ENCODE measurements at regions not wholly inside any gene's neighbourhood (a gene's known extent, or its start where the extent isn't known, plus 50 kb on each side); places are given as distances from the start of the nearest gene placed in this dataset.

DNA sequence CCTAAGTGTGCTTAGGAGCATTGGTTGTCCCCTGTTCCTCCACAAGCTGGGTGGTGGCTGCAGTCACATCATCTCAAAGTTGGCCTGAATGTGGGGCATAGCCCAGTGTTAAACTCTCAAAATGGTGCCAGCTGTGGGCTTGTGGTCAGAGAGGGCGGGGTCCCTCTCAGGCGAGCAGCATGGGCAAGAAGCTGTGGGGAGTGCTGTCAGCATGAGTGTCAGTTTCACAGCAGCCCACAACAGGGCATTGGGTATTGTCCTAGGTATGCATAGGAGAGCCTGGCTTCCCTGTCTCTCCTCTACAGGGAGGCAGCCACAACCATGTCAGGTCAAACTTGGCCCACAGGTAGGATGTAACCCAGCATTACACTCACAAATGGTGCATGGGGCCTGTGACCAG lies 285.6 kb upstream of the THSD7B start:
- Mint-ChIP-seq H3K4me1 (ENCODE audit: unreplicated experiment) (no peaks in the 10 kb centered on the region), H3K36me3 (no peaks in the 10 kb centered on the region), H3K27me3 (no peaks in the 10 kb centered on the region), H3K9me3 (no peaks in the 10 kb centered on the region), H3K4me3 (no peak overlapping the region), H3K27ac (no peak overlapping the region)
- TF ChIP-seq, protein P1, sequence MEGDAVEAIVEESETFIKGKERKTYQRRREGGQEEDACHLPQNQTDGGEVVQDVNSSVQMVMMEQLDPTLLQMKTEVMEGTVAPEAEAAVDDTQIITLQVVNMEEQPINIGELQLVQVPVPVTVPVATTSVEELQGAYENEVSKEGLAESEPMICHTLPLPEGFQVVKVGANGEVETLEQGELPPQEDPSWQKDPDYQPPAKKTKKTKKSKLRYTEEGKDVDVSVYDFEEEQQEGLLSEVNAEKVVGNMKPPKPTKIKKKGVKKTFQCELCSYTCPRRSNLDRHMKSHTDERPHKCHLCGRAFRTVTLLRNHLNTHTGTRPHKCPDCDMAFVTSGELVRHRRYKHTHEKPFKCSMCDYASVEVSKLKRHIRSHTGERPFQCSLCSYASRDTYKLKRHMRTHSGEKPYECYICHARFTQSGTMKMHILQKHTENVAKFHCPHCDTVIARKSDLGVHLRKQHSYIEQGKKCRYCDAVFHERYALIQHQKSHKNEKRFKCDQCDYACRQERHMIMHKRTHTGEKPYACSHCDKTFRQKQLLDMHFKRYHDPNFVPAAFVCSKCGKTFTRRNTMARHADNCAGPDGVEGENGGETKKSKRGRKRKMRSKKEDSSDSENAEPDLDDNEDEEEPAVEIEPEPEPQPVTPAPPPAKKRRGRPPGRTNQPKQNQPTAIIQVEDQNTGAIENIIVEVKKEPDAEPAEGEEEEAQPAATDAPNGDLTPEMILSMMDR (conservative IDR thresholded peaks at IDR 0.05) = no peak
- DNase-seq (ENCODE audit: extremely low spot score, unreplicated experiment) = no peak

DNA sequence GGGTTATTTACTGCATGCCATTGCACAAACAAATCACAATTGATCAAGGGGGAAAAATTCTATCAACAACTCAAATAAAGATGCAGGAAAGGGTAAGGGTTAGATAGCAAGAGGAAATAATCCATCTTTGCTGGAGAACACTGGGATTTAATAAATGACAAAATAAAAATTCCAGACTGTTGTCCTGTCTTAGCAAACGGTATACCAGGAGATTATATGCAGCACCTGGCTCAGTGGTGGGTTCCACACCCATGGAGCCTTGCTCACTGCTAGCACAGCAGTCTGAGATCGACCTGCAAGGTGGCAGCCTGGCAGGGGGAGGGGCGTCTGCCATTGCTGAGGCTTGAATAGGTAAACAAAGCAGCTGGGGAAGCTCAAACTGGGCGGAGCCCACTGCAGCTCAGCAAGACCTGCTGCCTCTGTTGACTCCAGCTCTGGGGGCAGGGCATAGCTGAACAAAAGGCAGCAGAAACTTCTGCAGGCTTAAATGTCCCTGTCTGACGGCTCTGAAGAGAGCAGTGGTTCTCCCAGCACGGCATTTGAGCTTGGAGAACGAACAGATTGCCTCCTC lies 296.5 kb upstream of the THSD7B start:
- Mint-ChIP-seq H3K4me1 (ENCODE audit: unreplicated experiment) (no peaks in the 10 kb centered on the region), H3K27ac (no peak overlapping the region), H3K4me3 (no peak overlapping the region), H3K36me3 (no peaks in the 10 kb centered on the region), H3K9me3 (no peaks in the 10 kb centered on the region), H3K27me3 (peaks cover 11% of the 10 kb centered on the region)
- DNase-seq (ENCODE audit: extremely low spot score, unreplicated experiment) = no peak
- TF ChIP-seq, protein P1 (conservative IDR thresholded peaks at IDR 0.05) = no peak

DNA sequence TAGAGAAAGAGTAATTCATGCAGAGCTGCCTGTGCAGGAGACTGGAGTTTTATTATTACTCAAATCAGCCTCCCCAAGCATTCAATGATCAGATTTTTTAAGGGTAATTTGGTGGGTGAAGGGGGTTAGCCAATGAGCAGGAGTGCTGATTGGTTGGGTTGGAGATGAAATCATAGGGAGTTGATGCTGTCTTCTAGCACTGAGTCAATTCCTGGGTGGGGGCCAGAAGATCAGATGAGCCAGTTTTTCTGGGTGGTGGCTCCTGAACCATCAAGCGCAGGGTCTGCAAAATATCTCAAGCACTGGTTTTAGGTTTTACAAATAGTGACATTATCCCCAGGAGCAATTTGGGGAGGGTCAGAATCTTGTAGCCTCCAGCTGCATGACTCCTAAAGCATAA lies 312.8 kb upstream of the THSD7B start:
- peaks cover 29% of the 10 kb centered on the region for H3K27me3 Mint-ChIP-seq
- TF ChIP-seq, protein P1 (conservative IDR thresholded peaks at IDR 0.05) = no peak
- no peak overlapping the region for H3K4me3 Mint-ChIP-seq
- H3K36me3 Mint-ChIP-seq = no peaks in the 10 kb centered on the region
- H3K9me3 Mint-ChIP-seq = no peaks in the 10 kb centered on the region
- H3K27ac Mint-ChIP-seq = no peak overlapping the region
- no peaks in the 10 kb centered on the region for H3K4me1 Mint-ChIP-seq (ENCODE audit: unreplicated experiment)
- no peak for DNase-seq (ENCODE audit: extremely low spot score, unreplicated experiment)

DNA sequence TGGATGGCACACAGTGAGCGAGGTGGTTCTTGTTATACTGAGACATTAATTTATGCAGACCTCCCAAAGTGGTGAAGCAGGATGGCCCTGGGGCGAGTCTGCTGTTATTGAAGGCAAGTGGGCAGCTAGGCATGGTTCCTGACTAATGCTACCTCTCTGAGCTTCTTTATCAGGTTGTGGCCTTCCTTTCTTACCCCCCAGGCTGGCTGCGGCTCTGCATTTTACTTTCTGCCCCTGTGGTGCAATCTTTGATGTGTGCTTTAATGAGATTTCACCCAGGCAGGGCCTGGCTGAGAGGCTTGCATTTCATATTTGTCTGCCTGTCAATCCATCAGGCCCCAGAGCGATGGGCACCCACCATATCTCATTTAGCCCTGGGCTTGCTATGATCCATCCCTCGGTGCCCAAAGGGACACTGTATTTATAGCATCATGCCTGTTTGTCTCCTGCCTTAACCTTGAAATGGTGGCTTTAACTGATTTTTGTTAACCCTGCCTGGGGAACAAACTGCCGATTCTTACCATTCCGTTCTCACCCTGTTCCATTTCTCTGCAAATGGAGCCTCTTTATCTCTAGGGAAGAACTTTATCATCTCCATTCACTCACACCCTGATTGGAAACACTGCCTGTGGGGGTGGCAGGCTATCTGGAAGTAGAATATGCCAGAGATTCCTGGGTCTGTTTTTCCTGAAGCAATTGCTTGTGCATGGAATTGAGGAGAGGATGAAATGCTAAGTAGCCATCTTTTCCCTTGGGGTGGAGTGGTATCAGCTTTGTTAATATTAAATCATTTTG lies 316.2 kb upstream of the THSD7B start:
- H3K27me3 Mint-ChIP-seq = peaks cover 13% of the 10 kb centered on the region
- H3K4me3 Mint-ChIP-seq = no peak overlapping the region
- no peaks in the 10 kb centered on the region for H3K4me1 Mint-ChIP-seq (ENCODE audit: unreplicated experiment)
- no peaks in the 10 kb centered on the region for H3K36me3 Mint-ChIP-seq
- no peak overlapping the region for H3K27ac Mint-ChIP-seq
- H3K9me3 Mint-ChIP-seq = no peaks in the 10 kb centered on the region
- no peak for DNase-seq (ENCODE audit: extremely low spot score, unreplicated experiment)
- TF ChIP-seq, protein P1 (conservative IDR thresholded peaks at IDR 0.05) = no peak

DNA sequence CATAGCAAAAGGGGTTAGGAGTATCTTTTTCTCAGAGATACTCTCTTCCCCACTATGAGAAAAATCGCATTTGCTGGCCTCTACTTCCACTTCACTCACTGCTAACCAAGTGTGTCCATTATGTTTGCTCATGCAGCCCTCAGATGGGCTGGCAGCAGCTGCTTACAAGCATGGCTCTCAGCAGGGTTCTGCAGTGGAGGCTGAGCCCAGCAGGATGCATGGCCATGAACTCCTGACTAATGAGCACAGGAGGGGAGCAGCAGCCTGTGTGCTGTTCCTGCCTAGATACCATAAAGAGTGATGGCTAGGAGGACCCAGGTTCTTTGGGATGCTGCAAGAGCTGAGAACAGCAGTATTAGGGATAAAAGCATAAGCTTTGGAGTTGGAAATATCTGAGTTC lies 316.9 kb upstream of the THSD7B start:
- Mint-ChIP-seq H3K4me3 (no peak overlapping the region), H3K27ac (no peak overlapping the region), H3K9me3 (no peaks in the 10 kb centered on the region), H3K27me3 (peaks cover 10% of the 10 kb centered on the region), H3K36me3 (no peaks in the 10 kb centered on the region), H3K4me1 (ENCODE audit: unreplicated experiment) (no peaks in the 10 kb centered on the region)
- TF ChIP-seq, protein P1 (conservative IDR thresholded peaks at IDR 0.05) = no peak
- no peak for DNase-seq (ENCODE audit: extremely low spot score, unreplicated experiment)

All from type B pancreatic cell (in vitro differentiated cells).